Astrocyte (in vitro differentiated cells and primary cell): ENCODE measurements at regions not wholly inside any gene's neighbourhood (a gene's known extent, or its start where the extent isn't known, plus 50 kb on each side); places are given as distances from the start of the nearest gene placed in this dataset.

Source experiments
- DNase-seq: peaks from one replicate; pipeline ENCODE4 v3.0.0-alpha.2; 2010; ENCODE audit warnings: low read depth
- FAIRE-seq: peaks from 2 replicates; lab custom pipeline; 2011; peaks lifted over from hg19 to GRCh38; lab: Jason Lieb, UNC
- H2AFZ ChIP-seq: 2 replicates; pipeline ENCODE4 v1.6.0; 2012; ENCODE audit warnings: low read depth, low read length, inconsistent platforms
- H3K27ac ChIP-seq: 2 replicates; pipeline ENCODE4 v1.5.1; 2011; ENCODE audit warnings: low read depth, low read length, inconsistent platforms
- H3K27me3 ChIP-seq: 2 replicates; pipeline ENCODE4 v1.6.0; 2011; ENCODE audit warnings: low read length, inconsistent platforms; ENCODE audit not compliant: insufficient read depth
- H3K36me3 ChIP-seq: 2 replicates; pipeline ENCODE4 v1.5.1; 2011; ENCODE audit warnings: low read length, inconsistent platforms; ENCODE audit not compliant: insufficient read depth
- H3K4me1 ChIP-seq: 2 replicates; pipeline ENCODE4 v1.5.1; 2011; ENCODE audit warnings: low read length, inconsistent platforms; ENCODE audit not compliant: insufficient read depth
- H3K4me2 ChIP-seq: 2 replicates; pipeline ENCODE4 v1.6.0; 2012; ENCODE audit warnings: low read length, inconsistent platforms
- H3K4me3 ChIP-seq: 2 replicates; pipeline ENCODE4 v1.5.1; 2011; ENCODE audit warnings: low read depth, mild to moderate bottlenecking, low read length, inconsistent platforms; ENCODE audit not compliant: insufficient read depth
- H3K79me2 ChIP-seq: 2 replicates; pipeline ENCODE4 v1.6.0; 2012; ENCODE audit warnings: mild to moderate bottlenecking, low read length, inconsistent platforms; ENCODE audit not compliant: insufficient read depth
- H3K9ac ChIP-seq: 2 replicates; pipeline ENCODE4 v1.6.0; 2012; ENCODE audit warnings: mild to moderate bottlenecking, low read length, inconsistent platforms
- H3K9me3 ChIP-seq: 2 replicates; pipeline ENCODE4 v1.5.1; 2012; ENCODE audit warnings: low read depth, mild to moderate bottlenecking, low read length, inconsistent platforms; ENCODE audit not compliant: insufficient read depth
- H4K20me1 ChIP-seq: 2 replicates; pipeline ENCODE4 v1.6.0; 2012; ENCODE audit warnings: low read length, inconsistent platforms; ENCODE audit not compliant: insufficient read depth
- H3K27ac Mint-ChIP-seq: one replicate; pipeline ENCODE4 v1.8.0; 2021; ENCODE audit warnings: mild to moderate bottlenecking, mixed read lengths; ENCODE audit not compliant: unreplicated experiment
- H3K27me3 Mint-ChIP-seq: one replicate; pipeline ENCODE4 v1.8.0; 2021; ENCODE audit warnings: low read depth, mixed read lengths; ENCODE audit not compliant: unreplicated experiment
- H3K36me3 Mint-ChIP-seq: one replicate; pipeline ENCODE4 v1.8.0; 2021; ENCODE audit warnings: low read depth, mixed read lengths; ENCODE audit not compliant: unreplicated experiment
- H3K4me1 Mint-ChIP-seq: one replicate; pipeline ENCODE4 v1.8.0; 2021; ENCODE audit warnings: low read depth, mixed read lengths; ENCODE audit not compliant: unreplicated experiment
- H3K4me3 Mint-ChIP-seq: one replicate; pipeline ENCODE4 v1.8.0; 2021; ENCODE audit warnings: mild to moderate bottlenecking, moderate library complexity, mixed read lengths; ENCODE audit not compliant: unreplicated experiment
- H3K9me3 Mint-ChIP-seq: one replicate; pipeline ENCODE4 v1.8.0; 2021; ENCODE audit warnings: mild to moderate bottlenecking, mixed read lengths; ENCODE audit not compliant: unreplicated experiment
- CTCF ChIP-seq: IDR thresholded peaks from 2 replicates; pipeline ENCODE4 v1.5.1; 2011; ENCODE audit warnings: low read depth, mild to moderate bottlenecking, inconsistent platforms, low read length, moderate library complexity; ENCODE audit not compliant: insufficient read depth
- EZH2 ChIP-seq: IDR thresholded peaks from 2 replicates; pipeline ENCODE4 v1.6.1; 2012; ENCODE audit warnings: mild to moderate bottlenecking, low read length, inconsistent platforms; ENCODE audit not compliant: insufficient read depth

GRCh38 chr1:81323862-81324261 lies 476.9 kb upstream of the ADGRL2 start:
- Histone ChIP-seq H3K27me3 (no peaks in the 10 kb centered on the region), H3K79me2 (no peaks in the 10 kb centered on the region), H4K20me1 (no peaks in the 10 kb centered on the region), H3K4me2 (no peak overlapping the region), H3K27ac (no peak overlapping the region), H3K36me3 (no peaks in the 10 kb centered on the region), H3K9me3 (no peaks in the 10 kb centered on the region), H3K4me1 (no peaks in the 10 kb centered on the region), H2AFZ (no peak overlapping the region), H3K9ac (no peak overlapping the region), H3K4me3 (no peak overlapping the region)
- Mint-ChIP-seq H3K27me3 (no peaks in the 10 kb centered on the region), H3K36me3 (no peaks in the 10 kb centered on the region), H3K9me3 (peaks cover 3% of the 10 kb centered on the region), H3K4me3 (no peak overlapping the region), H3K27ac (no peak overlapping the region), H3K4me1 (peaks cover 2% of the 10 kb centered on the region)
- FAIRE-seq, result no peak
- no peak for DNase-seq
- no peak for TF ChIP-seq CTCF
- no peak for TF ChIP-seq EZH2

- FAIRE-seq (no peak), DNase-seq (no peak)
- TF ChIP-seq EZH2, result no peak
- no peak for TF ChIP-seq CTCF
- H2AFZ ChIP-seq, result no peak overlapping the region
- H3K27ac Mint-ChIP-seq, result no peak overlapping the region
- no peak overlapping the region for H3K4me2 ChIP-seq
- no peaks in the 10 kb centered on the region for H3K27me3 Mint-ChIP-seq
- no peaks in the 10 kb centered on the region for H4K20me1 ChIP-seq
- peaks cover 3% of the 10 kb centered on the region for H3K9me3 Mint-ChIP-seq
- no peak overlapping the region for H3K4me3 Mint-ChIP-seq
- H3K9ac ChIP-seq, result no peak overlapping the region
- H3K9me3 ChIP-seq, result no peaks in the 10 kb centered on the region
- H3K36me3 Mint-ChIP-seq, result no peaks in the 10 kb centered on the region
- H3K4me1 ChIP-seq, result no peaks in the 10 kb centered on the region
- no peaks in the 10 kb centered on the region for H3K36me3 ChIP-seq
- no peak overlapping the region for H3K27ac ChIP-seq
- no peaks in the 10 kb centered on the region for H3K27me3 ChIP-seq
- no peaks in the 10 kb centered on the region for H3K79me2 ChIP-seq
- H3K4me1 Mint-ChIP-seq, result peaks cover 4% of the 10 kb centered on the region
- no peak overlapping the region for H3K4me3 ChIP-seq
Observed at GRCh38 chr1:81317191-81317590, 483.5 kb upstream of the ADGRL2 start.

GRCh38 chr1:81314513-81315233 lies 486.1 kb upstream of the ADGRL2 start:
- Mint-ChIP-seq H3K27me3 (no peaks in the 10 kb centered on the region), H3K36me3 (no peaks in the 10 kb centered on the region), H3K27ac (no peak overlapping the region), H3K9me3 (no peaks in the 10 kb centered on the region), H3K4me3 (no peak overlapping the region), H3K4me1 (peaks cover 4% of the 10 kb centered on the region)
- no peaks in the 10 kb centered on the region for H3K79me2 ChIP-seq
- H2AFZ ChIP-seq, result no peak overlapping the region
- no peaks in the 10 kb centered on the region for H3K4me1 ChIP-seq
- no peak for DNase-seq
- H3K27me3 ChIP-seq, result no peaks in the 10 kb centered on the region
- H3K4me3 ChIP-seq, result no peak overlapping the region
- no peak overlapping the region for H3K4me2 ChIP-seq
- no peak for FAIRE-seq
- H3K27ac ChIP-seq, result no peak overlapping the region
- TF ChIP-seq EZH2 (no peak), CTCF (no peak)
- H3K9ac ChIP-seq, result no peak overlapping the region
- H4K20me1 ChIP-seq, result no peaks in the 10 kb centered on the region
- H3K36me3 ChIP-seq, result no peaks in the 10 kb centered on the region
- no peaks in the 10 kb centered on the region for H3K9me3 ChIP-seq
